CD14-positive monocyte (primary cell): ENCODE measurements at regions not wholly inside any gene's neighbourhood (a gene's known extent, or its start where the extent isn't known, plus 50 kb on each side); places are given as distances from the start of the nearest gene placed in this dataset.

Experiments used
- DNase-seq, 3 donors: peaks; one replicate each; pipeline ENCODE4 v3.0.0-alpha.2; 2011 to 2022
- H2AFZ ChIP-seq: 2 replicates; pipeline ENCODE4 v1.6.0; 2012; ENCODE audit warnings: mild to moderate bottlenecking, low read depth, low read length, inconsistent platforms; ENCODE audit not compliant: insufficient read depth, poor library complexity, severe bottlenecking
- H3K27ac ChIP-seq, 2 donors: 1 replicate in 1 of 2; 2 replicates in 1 of 2; pipeline ENCODE4 v1.5.1; 2012 to 2013; ENCODE audit warnings: low read length in 2 of 2, control low read depth in 1 of 2, inconsistent platforms in 1 of 2, low read depth in 1 of 2, mild to moderate bottlenecking in 1 of 2
- H3K27me3 ChIP-seq, 2 donors: one replicate each; pipeline versions ENCODE4 v1.6.0 to v1.6.1; 2011 to 2013; ENCODE audit warnings: low read length in 2 of 2; ENCODE audit not compliant: control insufficient read depth in 2 of 2, insufficient read depth in 2 of 2
- H3K36me3 ChIP-seq, 2 donors: replicated peaks in 1 of 2; 1 replicate in 1 of 2; 2 replicates in 1 of 2; pipeline versions ENCODE4 v1.5.1 to v1.6.1; 2012 to 2013; ENCODE audit warnings: low read length in 2 of 2, control low read depth in 1 of 2, inconsistent platforms in 1 of 2, mild to moderate bottlenecking in 1 of 2; ENCODE audit not compliant: insufficient read depth in 2 of 2, control insufficient read depth in 1 of 2
- H3K4me1 ChIP-seq, 2 donors: 1 replicate in 1 of 2; 2 replicates in 1 of 2; pipeline versions ENCODE4 v1.5.1 to v1.6.1; 2012 to 2013; ENCODE audit warnings: low read length in 2 of 2, control low read depth in 1 of 2, inconsistent platforms in 1 of 2, mild to moderate bottlenecking in 1 of 2, moderate library complexity in 1 of 2; ENCODE audit not compliant: insufficient read depth in 2 of 2, control insufficient read depth in 1 of 2
- H3K4me2 ChIP-seq: replicated peaks from 2 replicates; pipeline ENCODE3; 2012; ENCODE audit warnings: low read length, moderate library complexity, mild to moderate bottlenecking; ENCODE audit not compliant: poor library complexity, severe bottlenecking; ENCODE audit errors: extremely low read depth
- H3K4me3 ChIP-seq, 3 experiments: fragments of 200-600 bp in 1 of 3; sonication (generic) in 1 of 3; replicated peaks in 1 of 3; 1 replicate in 2 of 3; 2 replicates in 1 of 3; pipeline ENCODE4 v1.5.1; 2011 to 2013; ENCODE audit warnings: low read length in 3 of 3, mild to moderate bottlenecking in 3 of 3, control low read depth in 2 of 3, low read depth in 2 of 3, inconsistent platforms in 1 of 3, moderate library complexity in 1 of 3
- H3K79me2 ChIP-seq: 2 replicates; pipeline ENCODE4 v1.6.0; 2012; ENCODE audit warnings: mild to moderate bottlenecking, control low read depth, inconsistent platforms, low read length, moderate library complexity; ENCODE audit not compliant: insufficient read depth
- H3K9ac ChIP-seq: 2 replicates; pipeline ENCODE4 v1.6.0; 2017; ENCODE audit warnings: low read length, mild to moderate bottlenecking; ENCODE audit not compliant: insufficient read depth, poor library complexity, severe bottlenecking
- H3K9me3 ChIP-seq, 2 donors: replicated peaks in 1 of 2; 1 replicate in 1 of 2; 2 replicates in 1 of 2; pipeline versions ENCODE4 v1.5.1 to v1.6.1; 2012 to 2013; ENCODE audit warnings: low read length in 2 of 2, control low read depth in 1 of 2; ENCODE audit not compliant: control insufficient read depth in 1 of 2, insufficient read depth in 1 of 2
- H4K20me1 ChIP-seq: 2 replicates; pipeline ENCODE4 v1.6.0; 2012; ENCODE audit warnings: mild to moderate bottlenecking, low read length, control low read depth, moderate library complexity; ENCODE audit not compliant: insufficient read depth
- H3K27ac Mint-ChIP-seq, 7 donors: one replicate each; pipeline ENCODE4 v1.8.0; 2020; ENCODE audit warnings: mild to moderate bottlenecking in 7 of 7, mixed read lengths in 7 of 7, moderate library complexity in 6 of 7, inconsistent platforms in 2 of 7
- H3K27me3 Mint-ChIP-seq, 3 donors: one replicate each; pipeline ENCODE4 v1.8.0; 2021 to 2022; ENCODE audit warnings: low read depth in 3 of 3, mild to moderate bottlenecking in 3 of 3, mixed read lengths in 3 of 3, moderate library complexity in 3 of 3, inconsistent platforms in 1 of 3
- H3K36me3 Mint-ChIP-seq, 2 donors: one replicate each; pipeline ENCODE4 v1.8.0; 2020; ENCODE audit warnings: mixed read lengths in 2 of 2, inconsistent platforms in 1 of 2, mild to moderate bottlenecking in 1 of 2
- H3K4me1 Mint-ChIP-seq: one replicate; pipeline ENCODE4 v1.8.0; 2020; ENCODE audit warnings: mild to moderate bottlenecking, mixed read lengths
- H3K4me3 Mint-ChIP-seq, 2 donors: one replicate each; pipeline ENCODE4 v1.8.0; 2020; ENCODE audit warnings: mild to moderate bottlenecking in 2 of 2, mixed read lengths in 2 of 2, moderate library complexity in 1 of 2
- H3K9me3 Mint-ChIP-seq, 7 donors: one replicate each; pipeline ENCODE4 v1.8.0; 2020 to 2022; ENCODE audit warnings: mixed read lengths in 7 of 7, mild to moderate bottlenecking in 6 of 7, moderate library complexity in 6 of 7, inconsistent platforms in 2 of 7
- WGBS: methylation state at CpG from one replicate; pipeline ENCODE4 v1.1.5; 2013; ENCODE audit warnings: missing lambda C conversion rate; ENCODE audit not compliant: insufficient coverage; 5-methylcytosine and 5-hydroxymethylcytosine counted together
- intact Hi-C, 2 donors: fragments of 100-400 bp; cut with micrococcal nuclease; formaldehyde crosslinking; loops; one replicate each; pipeline versions ENCODE4 v1.15.0 to v1.15.1; 2023
- TF ChIP-seq, protein P1 (sequence below): fragments of 200-600 bp; IDR thresholded peaks from one replicate; pipeline ENCODE4 v1.8.0; 2022; ENCODE audit warnings: antibody characterized with exemption, mild to moderate bottlenecking

DNA sequence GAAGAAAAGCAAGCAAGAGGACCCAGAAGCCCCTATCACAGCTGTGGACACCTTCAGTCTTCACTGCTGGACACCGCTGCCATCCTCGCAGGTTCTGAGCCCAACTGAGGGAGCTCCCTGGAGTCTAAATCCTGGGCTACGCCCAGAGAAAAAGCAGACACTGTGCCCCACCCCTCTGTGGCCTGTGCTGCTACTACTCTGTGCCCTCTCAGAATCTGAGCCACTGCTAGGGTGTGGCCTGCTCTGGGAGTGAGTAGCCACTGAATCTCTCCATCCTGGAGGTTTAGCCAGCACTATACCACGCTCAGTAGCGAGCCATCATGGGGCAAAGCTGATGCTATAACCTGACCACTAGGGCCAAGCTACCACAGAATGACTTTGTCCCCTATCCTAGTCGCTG lies 338.2 kb downstream of the NPR3 start:
- H3K4me3 Mint-ChIP-seq = no peak overlapping the region
- TF ChIP-seq, protein P1, sequence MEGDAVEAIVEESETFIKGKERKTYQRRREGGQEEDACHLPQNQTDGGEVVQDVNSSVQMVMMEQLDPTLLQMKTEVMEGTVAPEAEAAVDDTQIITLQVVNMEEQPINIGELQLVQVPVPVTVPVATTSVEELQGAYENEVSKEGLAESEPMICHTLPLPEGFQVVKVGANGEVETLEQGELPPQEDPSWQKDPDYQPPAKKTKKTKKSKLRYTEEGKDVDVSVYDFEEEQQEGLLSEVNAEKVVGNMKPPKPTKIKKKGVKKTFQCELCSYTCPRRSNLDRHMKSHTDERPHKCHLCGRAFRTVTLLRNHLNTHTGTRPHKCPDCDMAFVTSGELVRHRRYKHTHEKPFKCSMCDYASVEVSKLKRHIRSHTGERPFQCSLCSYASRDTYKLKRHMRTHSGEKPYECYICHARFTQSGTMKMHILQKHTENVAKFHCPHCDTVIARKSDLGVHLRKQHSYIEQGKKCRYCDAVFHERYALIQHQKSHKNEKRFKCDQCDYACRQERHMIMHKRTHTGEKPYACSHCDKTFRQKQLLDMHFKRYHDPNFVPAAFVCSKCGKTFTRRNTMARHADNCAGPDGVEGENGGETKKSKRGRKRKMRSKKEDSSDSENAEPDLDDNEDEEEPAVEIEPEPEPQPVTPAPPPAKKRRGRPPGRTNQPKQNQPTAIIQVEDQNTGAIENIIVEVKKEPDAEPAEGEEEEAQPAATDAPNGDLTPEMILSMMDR = no peak
- no peak overlapping the region for H2AFZ ChIP-seq
- no peak overlapping the region for H3K27ac ChIP-seq
- H3K4me1 ChIP-seq = no peaks in the 10 kb centered on the region
- H4K20me1 ChIP-seq = no peaks in the 10 kb centered on the region
- no peaks in the 10 kb centered on the region for H3K36me3 ChIP-seq
- no peaks in the 10 kb centered on the region for H3K27me3 ChIP-seq
- 97% methylated on average over 6 of the region's 6 CpGs for WGBS
- H3K4me3 ChIP-seq = no peak overlapping the region
- H3K79me2 ChIP-seq = no peaks in the 10 kb centered on the region
- peaks cover 2 to 14% (median 5%) of the 10 kb centered on the region in 7 donors for H3K9me3 Mint-ChIP-seq
- H3K27ac Mint-ChIP-seq = no peak overlapping the region
- no peak for DNase-seq
- H3K4me2 ChIP-seq = no peak overlapping the region
- H3K9ac ChIP-seq = no peak overlapping the region
- intact Hi-C loops = no loop called here
- H3K27me3 Mint-ChIP-seq = peaks cover 0 to 2% (median 0%) of the 10 kb centered on the region in 3 donors
- no peaks in the 10 kb centered on the region for H3K4me1 Mint-ChIP-seq
- peaks cover 4 to 14% of the 10 kb centered on the region in 2 donors for H3K9me3 ChIP-seq
- H3K36me3 Mint-ChIP-seq = no peaks in the 10 kb centered on the region

DNA sequence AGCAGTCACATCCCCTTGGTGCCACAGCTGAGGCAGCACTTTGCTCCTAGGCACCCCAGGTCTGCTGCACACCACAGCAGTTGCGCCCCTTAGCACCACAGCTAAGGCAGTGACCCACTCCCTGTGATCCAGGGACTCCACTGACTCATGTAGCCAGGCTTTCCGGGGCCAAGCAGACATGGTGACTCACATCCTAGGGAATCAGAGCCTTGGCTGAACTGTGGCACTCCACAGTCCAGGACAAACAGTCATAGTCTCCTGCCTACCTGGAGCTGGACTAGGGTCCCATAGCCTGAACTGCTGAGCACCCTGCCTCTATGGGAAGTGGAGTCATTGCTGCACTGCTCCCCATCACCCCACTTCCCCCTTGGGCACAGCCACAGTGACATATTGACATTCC lies 338.7 kb downstream of the NPR3 start:
- no peaks in the 10 kb centered on the region for H3K4me1 Mint-ChIP-seq
- Histone ChIP-seq H3K9ac (no peak overlapping the region), H3K27ac (no peak overlapping the region), H3K4me1 (no peaks in the 10 kb centered on the region), H3K36me3 (no peaks in the 10 kb centered on the region), H3K9me3 (peaks cover 4 to 14% of the 10 kb centered on the region in 2 donors), H3K27me3 (no peaks in the 10 kb centered on the region), H3K79me2 (no peaks in the 10 kb centered on the region), H2AFZ (no peak overlapping the region), H4K20me1 (no peaks in the 10 kb centered on the region), H3K4me3 (no peak overlapping the region), H3K4me2 (no peak overlapping the region)
- peak overlapping the region in 1 of 7 donors; percentile 21 for H3K27ac Mint-ChIP-seq
- TF ChIP-seq, protein P1 = no peak
- H3K4me3 Mint-ChIP-seq = no peak overlapping the region
- H3K27me3 Mint-ChIP-seq = peaks cover 0 to 2% (median 0%) of the 10 kb centered on the region in 3 donors
- DNase-seq = no peak
- intact Hi-C loops = no loop called here
- 80% methylated on average over 1 of the region's 2 CpGs for WGBS
- H3K9me3 Mint-ChIP-seq = peaks cover 5 to 14% (median 5%) of the 10 kb centered on the region in 7 donors
- H3K36me3 Mint-ChIP-seq = no peaks in the 10 kb centered on the region
